Muscle of leg (tissue), 3 donors: ENCODE measurements at regions not wholly inside any gene's neighbourhood (a gene's known extent, or its start where the extent isn't known, plus 50 kb on each side); places are given as distances from the start of the nearest gene placed in this dataset.
A peak's percentile ranks its signal among the peaks of the same experiment; 100 is the strongest.

Source experiments
- DNase-seq: peaks from one replicate; pipeline ENCODE4 v3.0.0; 2013
- H3K27ac ChIP-seq: one replicate; pipeline ENCODE4 v1.5.1; 2013; ENCODE audit warnings: mild to moderate bottlenecking, low read length, control low read depth
- H3K27me3 ChIP-seq: one replicate; pipeline ENCODE4 v1.6.1; 2013; ENCODE audit warnings: low read length; ENCODE audit not compliant: control insufficient read depth, insufficient read depth
- H3K36me3 ChIP-seq: one replicate; pipeline ENCODE4 v1.6.1; 2013; ENCODE audit warnings: low read length; ENCODE audit not compliant: control insufficient read depth, insufficient read depth
- H3K4me1 ChIP-seq: one replicate; pipeline ENCODE4 v1.6.1; 2013; ENCODE audit warnings: low read length; ENCODE audit not compliant: control insufficient read depth, insufficient read depth
- H3K4me3 ChIP-seq: one replicate; pipeline ENCODE4 v1.5.1; 2013; ENCODE audit warnings: low read length, control low read depth
- H3K9me3 ChIP-seq: replicated peaks from 2 replicates; pipeline ENCODE4 v1.6.1; 2013; ENCODE audit warnings: low read depth, low read length; ENCODE audit not compliant: control insufficient read depth
- WGBS: methylation state at CpG from one replicate; pipeline ENCODE4 v1.1.5; 2013; ENCODE audit warnings: missing lambda C conversion rate; ENCODE audit not compliant: insufficient coverage; 5-methylcytosine and 5-hydroxymethylcytosine counted together

GRCh38 chr10:92789786-92790185 is 58.5 kb upstream of the EXOC6 start:
- Histone ChIP-seq H3K9me3 (no peaks in the 10 kb centered on the region), H3K27ac (no peak overlapping the region), H3K36me3 (no peaks in the 10 kb centered on the region), H3K4me1 (no peaks in the 10 kb centered on the region), H3K4me3 (no peak overlapping the region), H3K27me3 (no peaks in the 10 kb centered on the region)
- no peak for DNase-seq
- WGBS: no CpG with 5 or more reads among the region's 4 CpGs

- Histone ChIP-seq H3K9me3 (no peaks in the 10 kb centered on the region), H3K4me1 (no peaks in the 10 kb centered on the region), H3K27ac (no peak overlapping the region), H3K36me3 (no peaks in the 10 kb centered on the region), H3K4me3 (no peak overlapping the region), H3K27me3 (no peaks in the 10 kb centered on the region)
- no CpG with 5 or more reads among the region's 2 CpGs for WGBS
- DNase-seq: peak; percentile 25
Measured at GRCh38 chr10:92790440-92790839, 57.9 kb upstream of the EXOC6 start.

- Histone ChIP-seq H3K36me3 (no peaks in the 10 kb centered on the region), H3K27ac (no peak overlapping the region), H3K9me3 (no peaks in the 10 kb centered on the region), H3K4me1 (no peaks in the 10 kb centered on the region), H3K27me3 (no peaks in the 10 kb centered on the region), H3K4me3 (no peak overlapping the region)
- WGBS: no CpG with 5 or more reads among the region's 1 CpG
- no peak for DNase-seq
Measured at GRCh38 chr10:92792661-92793060, 55.7 kb upstream of the EXOC6 start.
